ENCODE measurements at regions not wholly inside any gene's neighbourhood (a gene's known extent, or its start where the extent isn't known, plus 50 kb on each side); places are given as distances from the start of the nearest gene placed in this dataset.

GRCh38 chr3:43909149-43909548 lies 218.4 kb downstream of the ABHD5 start (continued):
- TF ChIP-seq, protein P1, sequence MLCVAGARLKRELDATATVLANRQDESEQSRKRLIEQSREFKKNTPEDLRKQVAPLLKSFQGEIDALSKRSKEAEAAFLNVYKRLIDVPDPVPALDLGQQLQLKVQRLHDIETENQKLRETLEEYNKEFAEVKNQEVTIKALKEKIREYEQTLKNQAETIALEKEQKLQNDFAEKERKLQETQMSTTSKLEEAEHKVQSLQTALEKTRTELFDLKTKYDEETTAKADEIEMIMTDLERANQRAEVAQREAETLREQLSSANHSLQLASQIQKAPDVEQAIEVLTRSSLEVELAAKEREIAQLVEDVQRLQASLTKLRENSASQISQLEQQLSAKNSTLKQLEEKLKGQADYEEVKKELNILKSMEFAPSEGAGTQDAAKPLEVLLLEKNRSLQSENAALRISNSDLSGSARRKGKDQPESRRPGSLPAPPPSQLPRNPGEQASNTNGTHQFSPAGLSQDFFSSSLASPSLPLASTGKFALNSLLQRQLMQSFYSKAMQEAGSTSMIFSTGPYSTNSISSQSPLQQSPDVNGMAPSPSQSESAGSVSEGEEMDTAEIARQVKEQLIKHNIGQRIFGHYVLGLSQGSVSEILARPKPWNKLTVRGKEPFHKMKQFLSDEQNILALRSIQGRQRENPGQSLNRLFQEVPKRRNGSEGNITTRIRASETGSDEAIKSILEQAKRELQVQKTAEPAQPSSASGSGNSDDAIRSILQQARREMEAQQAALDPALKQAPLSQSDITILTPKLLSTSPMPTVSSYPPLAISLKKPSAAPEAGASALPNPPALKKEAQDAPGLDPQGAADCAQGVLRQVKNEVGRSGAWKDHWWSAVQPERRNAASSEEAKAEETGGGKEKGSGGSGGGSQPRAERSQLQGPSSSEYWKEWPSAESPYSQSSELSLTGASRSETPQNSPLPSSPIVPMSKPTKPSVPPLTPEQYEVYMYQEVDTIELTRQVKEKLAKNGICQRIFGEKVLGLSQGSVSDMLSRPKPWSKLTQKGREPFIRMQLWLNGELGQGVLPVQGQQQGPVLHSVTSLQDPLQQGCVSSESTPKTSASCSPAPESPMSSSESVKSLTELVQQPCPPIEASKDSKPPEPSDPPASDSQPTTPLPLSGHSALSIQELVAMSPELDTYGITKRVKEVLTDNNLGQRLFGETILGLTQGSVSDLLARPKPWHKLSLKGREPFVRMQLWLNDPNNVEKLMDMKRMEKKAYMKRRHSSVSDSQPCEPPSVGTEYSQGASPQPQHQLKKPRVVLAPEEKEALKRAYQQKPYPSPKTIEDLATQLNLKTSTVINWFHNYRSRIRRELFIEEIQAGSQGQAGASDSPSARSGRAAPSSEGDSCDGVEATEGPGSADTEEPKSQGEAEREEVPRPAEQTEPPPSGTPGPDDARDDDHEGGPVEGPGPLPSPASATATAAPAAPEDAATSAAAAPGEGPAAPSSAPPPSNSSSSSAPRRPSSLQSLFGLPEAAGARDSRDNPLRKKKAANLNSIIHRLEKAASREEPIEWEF (IDR thresholded peaks at IDR 0.05; ENCODE audit: insufficient replicate concordance, low read depth, low read length), result no peak
- TF ChIP-seq YY1 (IDR thresholded peaks at IDR 0.05; ENCODE audit: low read depth, low read length) (no peak), IKZF2 (IDR thresholded peaks at IDR 0.05) (no peak), MYC (IDR thresholded peaks at IDR 0.05; ENCODE audit: insufficient read depth, insufficient read length, insufficient replicate concordance, low read length, severe bottlenecking) (no peak), ETV6 (conservative IDR thresholded peaks at IDR 0.05 in 1 of 2, IDR thresholded peaks at IDR 0.05 in 1 of 2; ENCODE audit: borderline replicate concordance in 1 of 2, low read depth in 1 of 2) (no peak), ZNF24 (IDR thresholded peaks at IDR 0.05) (no peak), BACH1 (IDR thresholded peaks at IDR 0.05; ENCODE audit: borderline replicate concordance) (no peak), SIN3A (IDR thresholded peaks at IDR 0.05; ENCODE audit: low read depth, low read length) (no peak), KLF5 (IDR thresholded peaks at IDR 0.05; ENCODE audit: partially characterized antibody) (no peak)
- TF ChIP-seq, protein P2, sequence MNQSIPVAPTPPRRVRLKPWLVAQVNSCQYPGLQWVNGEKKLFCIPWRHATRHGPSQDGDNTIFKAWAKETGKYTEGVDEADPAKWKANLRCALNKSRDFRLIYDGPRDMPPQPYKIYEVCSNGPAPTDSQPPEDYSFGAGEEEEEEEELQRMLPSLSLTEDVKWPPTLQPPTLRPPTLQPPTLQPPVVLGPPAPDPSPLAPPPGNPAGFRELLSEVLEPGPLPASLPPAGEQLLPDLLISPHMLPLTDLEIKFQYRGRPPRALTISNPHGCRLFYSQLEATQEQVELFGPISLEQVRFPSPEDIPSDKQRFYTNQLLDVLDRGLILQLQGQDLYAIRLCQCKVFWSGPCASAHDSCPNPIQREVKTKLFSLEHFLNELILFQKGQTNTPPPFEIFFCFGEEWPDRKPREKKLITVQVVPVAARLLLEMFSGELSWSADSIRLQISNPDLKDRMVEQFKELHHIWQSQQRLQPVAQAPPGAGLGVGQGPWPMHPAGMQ (IDR thresholded peaks at IDR 0.05; ENCODE audit: borderline replicate concordance), result no peak
- TF ChIP-seq, protein P3, sequence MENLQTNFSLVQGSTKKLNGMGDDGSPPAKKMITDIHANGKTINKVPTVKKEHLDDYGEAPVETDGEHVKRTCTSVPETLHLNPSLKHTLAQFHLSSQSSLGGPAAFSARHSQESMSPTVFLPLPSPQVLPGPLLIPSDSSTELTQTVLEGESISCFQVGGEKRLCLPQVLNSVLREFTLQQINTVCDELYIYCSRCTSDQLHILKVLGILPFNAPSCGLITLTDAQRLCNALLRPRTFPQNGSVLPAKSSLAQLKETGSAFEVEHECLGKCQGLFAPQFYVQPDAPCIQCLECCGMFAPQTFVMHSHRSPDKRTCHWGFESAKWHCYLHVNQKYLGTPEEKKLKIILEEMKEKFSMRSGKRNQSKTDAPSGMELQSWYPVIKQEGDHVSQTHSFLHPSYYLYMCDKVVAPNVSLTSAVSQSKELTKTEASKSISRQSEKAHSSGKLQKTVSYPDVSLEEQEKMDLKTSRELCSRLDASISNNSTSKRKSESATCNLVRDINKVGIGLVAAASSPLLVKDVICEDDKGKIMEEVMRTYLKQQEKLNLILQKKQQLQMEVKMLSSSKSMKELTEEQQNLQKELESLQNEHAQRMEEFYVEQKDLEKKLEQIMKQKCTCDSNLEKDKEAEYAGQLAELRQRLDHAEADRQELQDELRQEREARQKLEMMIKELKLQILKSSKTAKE (IDR thresholded peaks at IDR 0.05; ENCODE audit: low read depth, poor library complexity, severe bottlenecking), result no peak
